Calu3 (cell line): ENCODE measurements at regions not wholly inside any gene's neighbourhood (a gene's known extent, or its start where the extent isn't known, plus 50 kb on each side); places are given as distances from the start of the nearest gene placed in this dataset.

Experiments
- BruUV-seq: library from RNA; stranded (reverse); fragments of 400-500 nt; replicated peaks from 2 replicates; lab custom pipeline; 2021; lab: Mats Ljungman, UMichigan
- CTCF ChIA-PET: fragments of 300-600 bp; sonication (Branson Sonifier 250); formaldehyde crosslinking; loops from one replicate; lab custom pipeline; 2022; ENCODE audit warnings: antibody characterized with exemption; lab: Charles Lee
- DNase-seq: peaks from one replicate; pipeline ENCODE4 v3.0.0; 2022
- H3K27ac Mint-ChIP-seq: one replicate; pipeline ENCODE4 v1.8.0; 2022; ENCODE audit warnings: mixed read lengths; ENCODE audit not compliant: unreplicated experiment
- H3K27me3 Mint-ChIP-seq: one replicate; pipeline ENCODE4 v1.8.0; 2022; ENCODE audit warnings: mixed read lengths; ENCODE audit not compliant: unreplicated experiment
- H3K36me3 Mint-ChIP-seq: one replicate; pipeline ENCODE4 v1.8.0; 2022; ENCODE audit warnings: mild to moderate bottlenecking, moderate library complexity, mixed read lengths; ENCODE audit not compliant: insufficient read depth, unreplicated experiment
- H3K4me1 Mint-ChIP-seq: one replicate; pipeline ENCODE4 v1.8.0; 2022; ENCODE audit warnings: mild to moderate bottlenecking, low read depth, mixed read lengths; ENCODE audit not compliant: unreplicated experiment
- H3K4me3 Mint-ChIP-seq: one replicate; pipeline ENCODE4 v1.8.0; 2022; ENCODE audit warnings: mild to moderate bottlenecking, low read depth, moderate library complexity, mixed read lengths; ENCODE audit not compliant: unreplicated experiment
- H3K9me3 Mint-ChIP-seq: one replicate; pipeline ENCODE4 v1.8.0; 2022; ENCODE audit warnings: low read depth, mixed read lengths; ENCODE audit not compliant: unreplicated experiment
- intact Hi-C: fragments of 100-400 bp; cut with micrococcal nuclease; formaldehyde crosslinking; loops from one replicate; pipeline ENCODE4 v1.10.0; 2022; ENCODE audit not compliant: unreplicated experiment
- TF ChIP-seq, protein P1 (sequence below): fragments of 200-600 bp; IDR thresholded peaks from one replicate; pipeline ENCODE4 v1.8.0; 2022; ENCODE audit warnings: antibody characterized with exemption; ENCODE audit not compliant: unreplicated experiment

- no peaks in the 10 kb centered on the region for H3K4me1 Mint-ChIP-seq
- H3K4me3 Mint-ChIP-seq = no peak overlapping the region
- H3K36me3 Mint-ChIP-seq = no peaks in the 10 kb centered on the region
- DNase-seq = no peak
- H3K9me3 Mint-ChIP-seq = peaks cover 5% of the 10 kb centered on the region
- H3K27ac Mint-ChIP-seq = no peak overlapping the region
- no TSS peak for BruUV-seq
- intact Hi-C loops = no loop called here
- no peaks in the 10 kb centered on the region for H3K27me3 Mint-ChIP-seq
- TF ChIP-seq, protein P1, sequence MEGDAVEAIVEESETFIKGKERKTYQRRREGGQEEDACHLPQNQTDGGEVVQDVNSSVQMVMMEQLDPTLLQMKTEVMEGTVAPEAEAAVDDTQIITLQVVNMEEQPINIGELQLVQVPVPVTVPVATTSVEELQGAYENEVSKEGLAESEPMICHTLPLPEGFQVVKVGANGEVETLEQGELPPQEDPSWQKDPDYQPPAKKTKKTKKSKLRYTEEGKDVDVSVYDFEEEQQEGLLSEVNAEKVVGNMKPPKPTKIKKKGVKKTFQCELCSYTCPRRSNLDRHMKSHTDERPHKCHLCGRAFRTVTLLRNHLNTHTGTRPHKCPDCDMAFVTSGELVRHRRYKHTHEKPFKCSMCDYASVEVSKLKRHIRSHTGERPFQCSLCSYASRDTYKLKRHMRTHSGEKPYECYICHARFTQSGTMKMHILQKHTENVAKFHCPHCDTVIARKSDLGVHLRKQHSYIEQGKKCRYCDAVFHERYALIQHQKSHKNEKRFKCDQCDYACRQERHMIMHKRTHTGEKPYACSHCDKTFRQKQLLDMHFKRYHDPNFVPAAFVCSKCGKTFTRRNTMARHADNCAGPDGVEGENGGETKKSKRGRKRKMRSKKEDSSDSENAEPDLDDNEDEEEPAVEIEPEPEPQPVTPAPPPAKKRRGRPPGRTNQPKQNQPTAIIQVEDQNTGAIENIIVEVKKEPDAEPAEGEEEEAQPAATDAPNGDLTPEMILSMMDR = no peak
- CTCF ChIA-PET = no interaction called here
Measured at GRCh38 chr14:98175436-98175835, 1096.6 kb downstream of the BCL11B start.

DNA sequence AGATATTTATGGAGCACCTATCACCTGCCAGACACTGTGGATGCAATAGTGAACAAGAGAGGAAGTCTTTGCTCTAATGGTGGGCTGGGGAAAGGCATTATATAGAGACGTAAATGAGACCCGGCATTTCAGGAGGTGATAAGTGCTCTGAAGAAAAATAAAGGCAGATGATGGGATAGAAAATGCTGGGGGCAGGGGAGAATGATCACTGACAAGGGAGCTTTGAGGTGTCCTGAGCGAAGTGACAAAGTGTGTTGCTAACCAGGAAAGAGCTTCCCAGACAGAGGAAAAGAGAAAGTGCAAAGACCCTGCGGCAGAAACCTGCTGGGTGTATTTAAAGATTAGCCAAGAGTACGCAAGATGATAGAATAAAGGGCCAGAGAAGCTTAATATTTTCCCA is 1096.1 kb downstream of the BCL11B start:
- H3K36me3 Mint-ChIP-seq = no peaks in the 10 kb centered on the region
- no peak for DNase-seq
- no peaks in the 10 kb centered on the region for H3K4me1 Mint-ChIP-seq
- CTCF ChIA-PET = no interaction called here
- no peak overlapping the region for H3K4me3 Mint-ChIP-seq
- intact Hi-C loops = no loop called here
- BruUV-seq = no TSS peak
- H3K27ac Mint-ChIP-seq = no peak overlapping the region
- H3K9me3 Mint-ChIP-seq = peaks cover 6% of the 10 kb centered on the region
- TF ChIP-seq, protein P1 = no peak
- H3K27me3 Mint-ChIP-seq = no peaks in the 10 kb centered on the region

DNA sequence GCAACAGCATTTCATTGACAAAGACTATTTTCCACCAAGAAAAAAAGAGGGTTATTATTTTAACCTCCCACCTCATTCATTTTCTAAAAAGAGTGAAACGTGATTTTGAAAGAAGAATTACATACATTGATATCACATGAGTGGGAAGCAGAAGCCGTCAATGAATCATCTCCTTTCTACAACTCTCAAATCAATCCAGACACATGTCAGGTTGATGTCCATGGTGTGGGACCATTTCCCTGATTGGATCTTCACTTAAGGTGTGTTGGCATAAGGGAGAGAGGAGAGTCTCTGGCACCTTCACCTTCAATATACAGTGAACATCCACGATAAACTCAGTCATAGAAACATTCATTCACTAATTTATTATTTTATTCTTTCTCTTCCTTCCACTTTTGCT is 1095.1 kb downstream of the BCL11B start:
- Mint-ChIP-seq H3K36me3 (no peaks in the 10 kb centered on the region), H3K4me3 (no peak overlapping the region), H3K27me3 (no peaks in the 10 kb centered on the region), H3K4me1 (no peaks in the 10 kb centered on the region), H3K9me3 (peaks cover 8% of the 10 kb centered on the region), H3K27ac (no peak overlapping the region)
- no TSS peak for BruUV-seq
- TF ChIP-seq, protein P1 = no peak
- CTCF ChIA-PET = no interaction called here
- DNase-seq = no peak
- intact Hi-C loops = no loop called here

GRCh38 chr14:98177551-98177950 is 1094.4 kb downstream of the BCL11B start:
- BruUV-seq = no TSS peak
- intact Hi-C loops = no loop called here
- CTCF ChIA-PET = no interaction called here

More at GRCh38 chr14:98177551-98177950, 1094.4 kb downstream of the BCL11B start:
- peaks cover 8% of the 10 kb centered on the region for H3K9me3 Mint-ChIP-seq
- no peaks in the 10 kb centered on the region for H3K4me1 Mint-ChIP-seq
- H3K27ac Mint-ChIP-seq = no peak overlapping the region
- no peaks in the 10 kb centered on the region for H3K27me3 Mint-ChIP-seq
- DNase-seq = no peak
- H3K4me3 Mint-ChIP-seq = no peak overlapping the region
- TF ChIP-seq, protein P1 = no peak
- H3K36me3 Mint-ChIP-seq = no peaks in the 10 kb centered on the region
